ENCODE measurements at regions not wholly inside any gene's neighbourhood (a gene's known extent, or its start where the extent isn't known, plus 50 kb on each side); places are given as distances from the start of the nearest gene placed in this dataset.

DNA sequence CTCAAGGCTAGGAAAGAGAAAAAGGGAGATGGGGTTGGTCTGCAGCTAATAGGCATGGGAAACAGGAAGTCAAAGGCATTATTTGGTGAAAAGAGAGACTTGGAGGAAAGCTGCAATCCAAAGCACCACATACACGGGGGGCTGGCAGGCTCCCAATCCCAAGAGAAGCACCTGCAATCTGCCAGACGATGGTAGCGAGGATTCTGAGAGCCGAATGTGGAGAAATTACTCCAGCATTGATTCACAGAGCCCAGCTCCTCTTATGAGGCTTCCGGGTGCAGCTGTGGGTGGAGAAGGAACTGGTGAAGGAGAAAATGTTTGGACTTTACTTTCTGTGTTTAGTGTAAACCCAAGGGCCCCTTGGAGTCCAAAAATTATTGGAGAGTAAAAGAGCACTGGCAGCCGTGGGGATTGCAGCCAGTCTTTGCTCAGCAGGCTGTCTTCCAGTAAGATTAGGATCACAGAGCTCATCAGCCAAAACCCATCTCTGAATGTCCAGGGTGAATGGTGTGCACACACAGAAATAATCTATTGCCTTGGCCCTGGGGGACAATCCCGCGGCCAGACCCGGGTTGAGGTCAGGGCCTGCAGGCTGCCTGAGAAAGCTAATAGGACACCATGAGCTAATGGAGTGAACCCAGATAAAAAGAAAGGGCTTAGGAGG lies 197.6 kb downstream of the KIT start:
- TF ChIP-seq EZH2 (IDR thresholded peaks at IDR 0.05): no peak
- TF ChIP-seq ZNF274 (IDR thresholded peaks at IDR 0.05; ENCODE audit: low read depth, low read length): no peak
- TF ChIP-seq SRF (IDR thresholded peaks at IDR 0.05; ENCODE audit: low read depth): no peak
- TF ChIP-seq, protein P1, sequence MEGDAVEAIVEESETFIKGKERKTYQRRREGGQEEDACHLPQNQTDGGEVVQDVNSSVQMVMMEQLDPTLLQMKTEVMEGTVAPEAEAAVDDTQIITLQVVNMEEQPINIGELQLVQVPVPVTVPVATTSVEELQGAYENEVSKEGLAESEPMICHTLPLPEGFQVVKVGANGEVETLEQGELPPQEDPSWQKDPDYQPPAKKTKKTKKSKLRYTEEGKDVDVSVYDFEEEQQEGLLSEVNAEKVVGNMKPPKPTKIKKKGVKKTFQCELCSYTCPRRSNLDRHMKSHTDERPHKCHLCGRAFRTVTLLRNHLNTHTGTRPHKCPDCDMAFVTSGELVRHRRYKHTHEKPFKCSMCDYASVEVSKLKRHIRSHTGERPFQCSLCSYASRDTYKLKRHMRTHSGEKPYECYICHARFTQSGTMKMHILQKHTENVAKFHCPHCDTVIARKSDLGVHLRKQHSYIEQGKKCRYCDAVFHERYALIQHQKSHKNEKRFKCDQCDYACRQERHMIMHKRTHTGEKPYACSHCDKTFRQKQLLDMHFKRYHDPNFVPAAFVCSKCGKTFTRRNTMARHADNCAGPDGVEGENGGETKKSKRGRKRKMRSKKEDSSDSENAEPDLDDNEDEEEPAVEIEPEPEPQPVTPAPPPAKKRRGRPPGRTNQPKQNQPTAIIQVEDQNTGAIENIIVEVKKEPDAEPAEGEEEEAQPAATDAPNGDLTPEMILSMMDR (IDR thresholded peaks at IDR 0.05 in 2 of 3, conservative IDR thresholded peaks at IDR 0.05 in 1 of 3; ENCODE audit: borderline replicate concordance in 1 of 3, insufficient read depth in 1 of 3, low read depth in 2 of 3, low read length in 2 of 3): no peak
- TF ChIP-seq, protein P2, sequence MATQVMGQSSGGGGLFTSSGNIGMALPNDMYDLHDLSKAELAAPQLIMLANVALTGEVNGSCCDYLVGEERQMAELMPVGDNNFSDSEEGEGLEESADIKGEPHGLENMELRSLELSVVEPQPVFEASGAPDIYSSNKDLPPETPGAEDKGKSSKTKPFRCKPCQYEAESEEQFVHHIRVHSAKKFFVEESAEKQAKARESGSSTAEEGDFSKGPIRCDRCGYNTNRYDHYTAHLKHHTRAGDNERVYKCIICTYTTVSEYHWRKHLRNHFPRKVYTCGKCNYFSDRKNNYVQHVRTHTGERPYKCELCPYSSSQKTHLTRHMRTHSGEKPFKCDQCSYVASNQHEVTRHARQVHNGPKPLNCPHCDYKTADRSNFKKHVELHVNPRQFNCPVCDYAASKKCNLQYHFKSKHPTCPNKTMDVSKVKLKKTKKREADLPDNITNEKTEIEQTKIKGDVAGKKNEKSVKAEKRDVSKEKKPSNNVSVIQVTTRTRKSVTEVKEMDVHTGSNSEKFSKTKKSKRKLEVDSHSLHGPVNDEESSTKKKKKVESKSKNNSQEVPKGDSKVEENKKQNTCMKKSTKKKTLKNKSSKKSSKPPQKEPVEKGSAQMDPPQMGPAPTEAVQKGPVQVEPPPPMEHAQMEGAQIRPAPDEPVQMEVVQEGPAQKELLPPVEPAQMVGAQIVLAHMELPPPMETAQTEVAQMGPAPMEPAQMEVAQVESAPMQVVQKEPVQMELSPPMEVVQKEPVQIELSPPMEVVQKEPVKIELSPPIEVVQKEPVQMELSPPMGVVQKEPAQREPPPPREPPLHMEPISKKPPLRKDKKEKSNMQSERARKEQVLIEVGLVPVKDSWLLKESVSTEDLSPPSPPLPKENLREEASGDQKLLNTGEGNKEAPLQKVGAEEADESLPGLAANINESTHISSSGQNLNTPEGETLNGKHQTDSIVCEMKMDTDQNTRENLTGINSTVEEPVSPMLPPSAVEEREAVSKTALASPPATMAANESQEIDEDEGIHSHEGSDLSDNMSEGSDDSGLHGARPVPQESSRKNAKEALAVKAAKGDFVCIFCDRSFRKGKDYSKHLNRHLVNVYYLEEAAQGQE (IDR thresholded peaks at IDR 0.05; ENCODE audit: low read depth): no peak
- no peak for TF ChIP-seq RAD21 (IDR thresholded peaks at IDR 0.05; ENCODE audit: low read depth)
- TF ChIP-seq EGR1 (IDR thresholded peaks at IDR 0.05; ENCODE audit: low read depth): no peak
- TF ChIP-seq POLR2AphosphoS5 (IDR thresholded peaks at IDR 0.05; ENCODE audit: low read depth, low read length): no peak
- TF ChIP-seq CEBPB (IDR thresholded peaks at IDR 0.05; ENCODE audit: low read depth): no peak
- TF ChIP-seq, protein P3, sequence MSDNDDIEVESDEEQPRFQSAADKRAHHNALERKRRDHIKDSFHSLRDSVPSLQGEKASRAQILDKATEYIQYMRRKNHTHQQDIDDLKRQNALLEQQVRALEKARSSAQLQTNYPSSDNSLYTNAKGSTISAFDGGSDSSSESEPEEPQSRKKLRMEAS (IDR thresholded peaks at IDR 0.05): no peak
- TF ChIP-seq CBX3 (IDR thresholded peaks at IDR 0.05; ENCODE audit: low read depth): no peak
